ENCODE measurements at regions not wholly inside any gene's neighbourhood (a gene's known extent, or its start where the extent isn't known, plus 50 kb on each side); places are given as distances from the start of the nearest gene placed in this dataset.

DNA sequence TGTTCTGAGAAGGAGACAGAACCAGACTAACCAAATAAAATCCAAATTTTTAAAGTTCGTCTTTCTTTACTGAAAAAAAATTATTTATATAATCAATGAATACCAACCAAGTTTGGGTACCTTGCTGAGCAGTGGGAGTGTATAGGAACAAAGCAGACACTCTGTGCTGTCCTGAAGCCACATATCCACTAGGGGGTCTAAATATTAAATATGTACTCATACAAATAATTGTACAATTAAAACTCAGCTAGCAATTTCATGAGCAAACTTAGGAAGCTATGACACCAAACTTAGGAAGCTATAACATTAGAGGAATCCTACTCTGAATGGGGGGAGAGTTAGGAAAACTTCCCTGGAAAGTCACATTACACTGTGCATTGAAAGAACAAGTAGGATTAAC, 582.0 kb upstream of the EPHA5 start:
- no peak overlapping the region for H3K4me3 ChIP-seq (ENCODE audit: insufficient read length, low read depth)
- H3K9ac ChIP-seq (ENCODE audit: insufficient read length, low read depth), result no peak overlapping the region
- TF ChIP-seq YY1 (IDR thresholded peaks at IDR 0.05; ENCODE audit: insufficient read depth, insufficient read length) (no peak), ZNF274 (IDR thresholded peaks at IDR 0.05; ENCODE audit: low read depth, low read length) (no peak), SUZ12 (IDR thresholded peaks at IDR 0.05; ENCODE audit: extremely low read depth, insufficient read depth, insufficient read length) (no peak)
- H3K36me3 ChIP-seq (ENCODE audit: insufficient read depth, insufficient read length, low read length), result no peaks in the 10 kb centered on the region
- no peaks in the 10 kb centered on the region for H3K9me3 ChIP-seq (ENCODE audit: insufficient read depth, low read length)
- no peaks in the 10 kb centered on the region for H3K4me1 ChIP-seq (ENCODE audit: insufficient read depth, insufficient read length)
- no peak for DNase-seq (ENCODE audit: low read depth, low spot score)
- H3K27me3 ChIP-seq (ENCODE audit: insufficient read depth, insufficient read length), result no peaks in the 10 kb centered on the region

DNA sequence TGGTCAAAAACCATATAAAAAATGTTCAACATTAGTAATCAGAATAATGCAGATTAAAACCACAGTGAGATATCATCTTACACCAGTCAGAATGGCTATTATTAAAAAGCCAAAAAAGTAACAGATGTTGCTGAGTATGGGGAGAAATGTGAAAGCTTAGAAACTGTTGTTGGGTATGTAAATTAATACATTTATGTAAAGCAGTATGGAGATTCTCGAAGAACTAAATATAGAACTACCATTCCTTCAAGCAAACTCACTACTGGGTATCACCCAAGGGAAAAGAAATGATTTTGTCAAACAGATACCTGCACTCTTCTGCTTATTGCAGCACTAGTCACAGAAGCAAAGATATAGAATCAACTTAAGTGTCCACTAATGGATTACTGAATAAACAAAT, 576.4 kb upstream of the EPHA5 start:
- no peak for DNase-seq (ENCODE audit: low read depth, low spot score)
- Histone ChIP-seq H3K27me3 (ENCODE audit: insufficient read depth, insufficient read length) (no peaks in the 10 kb centered on the region), H3K4me3 (ENCODE audit: insufficient read length, low read depth) (no peak overlapping the region), H3K9me3 (ENCODE audit: insufficient read depth, low read length) (no peaks in the 10 kb centered on the region), H3K4me1 (ENCODE audit: insufficient read depth, insufficient read length) (no peaks in the 10 kb centered on the region), H3K9ac (ENCODE audit: insufficient read length, low read depth) (no peak overlapping the region), H3K36me3 (ENCODE audit: insufficient read depth, insufficient read length, low read length) (no peaks in the 10 kb centered on the region)
- TF ChIP-seq YY1 (IDR thresholded peaks at IDR 0.05; ENCODE audit: insufficient read depth, insufficient read length) (no peak), ZNF274 (IDR thresholded peaks at IDR 0.05; ENCODE audit: low read depth, low read length) (no peak), SUZ12 (IDR thresholded peaks at IDR 0.05; ENCODE audit: extremely low read depth, insufficient read depth, insufficient read length) (no peak)

DNA sequence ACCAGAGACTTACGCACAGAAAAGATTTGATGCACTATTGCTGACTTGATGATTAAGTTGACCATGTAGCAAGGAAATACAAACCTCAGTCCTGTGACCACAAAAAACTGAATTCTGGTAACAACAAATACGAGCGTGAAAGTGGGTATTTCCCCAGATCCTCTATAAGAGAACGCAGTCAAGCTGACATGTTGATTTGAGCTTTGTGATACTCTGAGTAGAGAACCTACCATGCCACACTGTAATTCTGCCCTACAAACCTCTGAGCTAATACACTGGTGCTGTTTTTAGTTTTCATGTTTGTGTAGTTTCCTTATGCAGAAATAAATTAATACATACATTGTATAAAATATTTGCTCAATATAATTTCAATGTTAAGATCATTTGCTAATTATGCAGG, 565.6 kb upstream of the EPHA5 start:
- no peak for DNase-seq (ENCODE audit: low read depth, low spot score)
- Histone ChIP-seq H3K36me3 (ENCODE audit: insufficient read depth, insufficient read length, low read length) (no peaks in the 10 kb centered on the region), H3K9ac (ENCODE audit: insufficient read length, low read depth) (no peak overlapping the region), H3K9me3 (ENCODE audit: insufficient read depth, low read length) (no peaks in the 10 kb centered on the region), H3K27me3 (ENCODE audit: insufficient read depth, insufficient read length) (no peaks in the 10 kb centered on the region), H3K4me3 (ENCODE audit: insufficient read length, low read depth) (no peak overlapping the region), H3K4me1 (ENCODE audit: insufficient read depth, insufficient read length) (no peaks in the 10 kb centered on the region)
- TF ChIP-seq SUZ12 (IDR thresholded peaks at IDR 0.05; ENCODE audit: extremely low read depth, insufficient read depth, insufficient read length) (no peak), ZNF274 (IDR thresholded peaks at IDR 0.05; ENCODE audit: low read depth, low read length) (no peak), YY1 (IDR thresholded peaks at IDR 0.05; ENCODE audit: insufficient read depth, insufficient read length) (no peak)

DNA sequence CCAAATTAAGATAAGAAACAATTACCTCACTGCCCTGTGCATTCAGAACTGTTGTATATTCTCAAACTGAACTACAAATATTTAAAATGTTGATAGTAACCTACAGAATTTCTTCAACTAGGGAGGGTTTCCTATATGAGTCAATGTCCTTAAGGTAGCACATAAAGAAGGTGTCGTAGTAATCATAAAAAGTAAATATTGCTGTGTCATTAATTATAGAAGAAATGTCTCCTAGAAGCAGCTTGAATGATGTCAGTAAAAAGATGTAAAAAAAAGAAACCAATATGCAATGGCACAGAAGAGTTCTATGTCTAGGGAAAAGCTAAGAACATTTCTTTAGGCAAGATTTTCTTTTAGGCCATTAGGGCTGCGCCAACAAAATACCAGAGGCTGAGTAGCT, 559.6 kb upstream of the EPHA5 start:
- no peaks in the 10 kb centered on the region for H3K9me3 ChIP-seq (ENCODE audit: insufficient read depth, low read length)
- no peak overlapping the region for H3K4me3 ChIP-seq (ENCODE audit: insufficient read length, low read depth)
- no peak for TF ChIP-seq SUZ12 (IDR thresholded peaks at IDR 0.05; ENCODE audit: extremely low read depth, insufficient read depth, insufficient read length)
- no peak for TF ChIP-seq YY1 (IDR thresholded peaks at IDR 0.05; ENCODE audit: insufficient read depth, insufficient read length)
- TF ChIP-seq ZNF274 (IDR thresholded peaks at IDR 0.05; ENCODE audit: low read depth, low read length), result no peak
- H3K4me1 ChIP-seq (ENCODE audit: insufficient read depth, insufficient read length), result no peaks in the 10 kb centered on the region
- H3K36me3 ChIP-seq (ENCODE audit: insufficient read depth, insufficient read length, low read length), result no peaks in the 10 kb centered on the region
- H3K27me3 ChIP-seq (ENCODE audit: insufficient read depth, insufficient read length), result no peaks in the 10 kb centered on the region
- H3K9ac ChIP-seq (ENCODE audit: insufficient read length, low read depth), result no peak overlapping the region
- no peak for DNase-seq (ENCODE audit: low read depth, low spot score)

DNA sequence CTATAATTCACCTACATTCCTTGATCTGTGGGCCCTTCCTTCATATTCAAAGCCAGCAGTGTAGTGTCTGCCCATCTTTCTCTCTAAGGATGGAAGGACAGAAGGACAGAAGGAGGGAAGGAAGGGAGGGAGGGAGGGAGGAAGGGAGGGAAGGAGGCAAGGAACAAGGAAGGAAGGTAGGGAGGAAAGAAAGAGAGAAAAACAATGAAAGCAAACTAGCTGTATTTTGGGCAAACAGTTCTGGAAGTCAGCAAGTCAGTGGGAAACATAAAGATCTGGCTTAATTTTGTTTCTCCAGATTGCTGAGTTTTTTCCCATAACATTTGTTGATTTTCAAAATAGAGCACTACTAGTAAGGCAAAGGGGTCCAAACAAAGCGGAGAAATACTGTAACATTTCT, 555.2 kb upstream of the EPHA5 start:
- no peak overlapping the region for H3K9ac ChIP-seq (ENCODE audit: insufficient read length, low read depth)
- no peak overlapping the region for H3K4me3 ChIP-seq (ENCODE audit: insufficient read length, low read depth)
- no peak for DNase-seq (ENCODE audit: low read depth, low spot score)
- no peaks in the 10 kb centered on the region for H3K36me3 ChIP-seq (ENCODE audit: insufficient read depth, insufficient read length, low read length)
- H3K9me3 ChIP-seq (ENCODE audit: insufficient read depth, low read length), result no peaks in the 10 kb centered on the region
- H3K27me3 ChIP-seq (ENCODE audit: insufficient read depth, insufficient read length), result no peaks in the 10 kb centered on the region
- H3K4me1 ChIP-seq (ENCODE audit: insufficient read depth, insufficient read length), result no peaks in the 10 kb centered on the region
- TF ChIP-seq YY1 (IDR thresholded peaks at IDR 0.05; ENCODE audit: insufficient read depth, insufficient read length), result no peak
- no peak for TF ChIP-seq SUZ12 (IDR thresholded peaks at IDR 0.05; ENCODE audit: extremely low read depth, insufficient read depth, insufficient read length)
- no peak for TF ChIP-seq ZNF274 (IDR thresholded peaks at IDR 0.05; ENCODE audit: low read depth, low read length)

DNA sequence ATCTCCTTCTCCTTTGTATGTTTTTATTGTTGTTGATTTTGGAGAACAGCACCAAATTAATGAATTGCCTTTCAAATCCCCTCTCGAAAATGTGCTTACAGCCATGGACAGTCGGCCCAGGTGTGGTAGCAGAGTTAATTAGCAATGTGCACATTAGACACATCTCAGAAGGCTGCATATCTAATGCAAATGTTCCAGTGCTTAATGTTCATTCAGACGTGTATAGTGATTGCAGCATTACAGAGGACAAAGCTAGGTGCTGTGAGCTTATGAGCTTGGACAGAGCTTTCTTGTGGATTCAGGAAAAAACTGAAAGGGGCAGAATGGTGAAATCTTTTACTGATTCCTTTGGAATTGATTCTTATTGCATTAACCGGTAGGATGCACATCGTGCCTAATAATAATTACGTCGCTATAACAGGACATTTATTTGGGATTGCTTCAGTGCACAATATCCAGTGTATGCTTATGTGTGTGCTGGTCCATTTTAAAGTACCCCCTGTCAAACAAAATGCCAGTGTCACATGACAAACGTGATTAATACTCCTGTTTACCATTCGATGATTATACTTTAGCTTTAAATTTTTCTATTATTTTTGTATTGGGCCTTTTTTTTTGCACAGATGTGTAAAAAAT, 552.9 kb upstream of the EPHA5 start:
- Histone ChIP-seq H3K36me3 (ENCODE audit: insufficient read depth, insufficient read length, low read length) (no peaks in the 10 kb centered on the region), H3K9me3 (ENCODE audit: insufficient read depth, low read length) (no peaks in the 10 kb centered on the region), H3K4me1 (ENCODE audit: insufficient read depth, insufficient read length) (no peaks in the 10 kb centered on the region), H3K9ac (ENCODE audit: insufficient read length, low read depth) (no peak overlapping the region), H3K4me3 (ENCODE audit: insufficient read length, low read depth) (no peak overlapping the region), H3K27me3 (ENCODE audit: insufficient read depth, insufficient read length) (no peaks in the 10 kb centered on the region)
- no peak for DNase-seq (ENCODE audit: low read depth, low spot score)
- TF ChIP-seq SUZ12 (IDR thresholded peaks at IDR 0.05; ENCODE audit: extremely low read depth, insufficient read depth, insufficient read length) (no peak), YY1 (IDR thresholded peaks at IDR 0.05; ENCODE audit: insufficient read depth, insufficient read length) (no peak), ZNF274 (IDR thresholded peaks at IDR 0.05; ENCODE audit: low read depth, low read length) (no peak)

DNA sequence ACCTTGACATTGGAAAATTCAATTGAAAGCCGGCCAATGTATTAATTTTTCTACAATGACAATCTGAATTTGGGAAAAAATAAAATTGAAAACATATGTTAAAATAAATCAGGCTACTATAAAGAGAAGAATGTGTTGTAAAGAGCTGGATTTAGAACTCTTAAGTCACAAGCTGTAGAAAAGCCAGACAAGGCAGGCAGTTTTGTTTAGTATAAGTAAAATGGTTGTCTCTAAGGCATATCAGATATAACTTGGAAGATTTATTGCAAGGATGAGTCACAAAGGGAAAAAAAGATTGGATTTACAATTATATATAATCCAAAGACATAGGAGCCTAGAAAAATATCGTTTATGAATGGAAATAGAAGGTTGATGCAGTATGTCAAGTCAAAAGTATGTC, 549.1 kb upstream of the EPHA5 start:
- no peak for TF ChIP-seq SUZ12 (IDR thresholded peaks at IDR 0.05; ENCODE audit: extremely low read depth, insufficient read depth, insufficient read length)
- no peak for TF ChIP-seq ZNF274 (IDR thresholded peaks at IDR 0.05; ENCODE audit: low read depth, low read length)
- no peak for TF ChIP-seq YY1 (IDR thresholded peaks at IDR 0.05; ENCODE audit: insufficient read depth, insufficient read length)
- H3K4me1 ChIP-seq (ENCODE audit: insufficient read depth, insufficient read length), result no peaks in the 10 kb centered on the region
- H3K27me3 ChIP-seq (ENCODE audit: insufficient read depth, insufficient read length), result no peaks in the 10 kb centered on the region
- H3K9me3 ChIP-seq (ENCODE audit: insufficient read depth, low read length), result no peaks in the 10 kb centered on the region
- H3K36me3 ChIP-seq (ENCODE audit: insufficient read depth, insufficient read length, low read length), result no peaks in the 10 kb centered on the region
- no peak overlapping the region for H3K4me3 ChIP-seq (ENCODE audit: insufficient read length, low read depth)
- no peak for DNase-seq (ENCODE audit: low read depth, low spot score)
- H3K9ac ChIP-seq (ENCODE audit: insufficient read length, low read depth), result no peak overlapping the region

Data from NT2/D1 (cell line).